ENCODE measurements at regions not wholly inside any gene's neighbourhood (a gene's known extent, or its start where the extent isn't known, plus 50 kb on each side); places are given as distances from the start of the nearest gene placed in this dataset.
A peak's percentile ranks its signal among the peaks of the same experiment; 100 is the strongest.
"Not testable (repeated sequence)": the region's sequence is repeated elsewhere in the genome, so short reads cannot be mapped to it uniquely, and the experiment has no call there.

GRCh38 chr12:9341260-9341585 lies 133.0 kb upstream of the PZP start:
- FAIRE-seq (no peak), DNase-seq (ENCODE audit: low spot score) (no peak)

GRCh38 chr12:9340422-9341259 lies 132.4 kb upstream of the PZP start:
- no peak for FAIRE-seq
- no peak for DNase-seq (ENCODE audit: low spot score)

GRCh38 chr12:9337656-9338055 lies 129.5 kb upstream of the PZP start:
- DNase-seq (ENCODE audit: low spot score) (no peak), FAIRE-seq (no peak)

- not testable (repeated sequence) for FAIRE-seq; DNase-seq (ENCODE audit: low spot score)
Observed at GRCh38 chr12:9336375-9337011, 128.3 kb upstream of the PZP start.

- DNase-seq (ENCODE audit: low spot score) (no peak), FAIRE-seq (no peak)
Observed at GRCh38 chr12:9335867-9336266, 127.7 kb upstream of the PZP start.

- FAIRE-seq, result no peak
Observed at GRCh38 chr12:9334964-9335363, 126.8 kb upstream of the PZP start.

GRCh38 chr12:9334041-9334692 lies 126.0 kb upstream of the PZP start:
- FAIRE-seq (no peak), DNase-seq (ENCODE audit: low spot score) (no peak)

More at GRCh38 chr12:9334964-9335363, 126.8 kb upstream of the PZP start:
- DNase-seq (ENCODE audit: low spot score), result no peak

GRCh38 chr12:9333161-9333560 lies 125.0 kb upstream of the PZP start:
- FAIRE-seq (no peak), DNase-seq (ENCODE audit: low spot score) (no peak)

GRCh38 chr12:9332564-9332963 lies 124.4 kb upstream of the PZP start:
- no peak for FAIRE-seq
- no peak for DNase-seq (ENCODE audit: low spot score)

GRCh38 chr12:9331218-9331626 lies 123.0 kb upstream of the PZP start:
- DNase-seq (ENCODE audit: low spot score) (peak; percentile 27), FAIRE-seq (no peak)

- FAIRE-seq, result no peak
- DNase-seq (ENCODE audit: low spot score), result no peak
Observed at GRCh38 chr12:9329019-9329418, 120.8 kb upstream of the PZP start.

- FAIRE-seq (no peak), DNase-seq (ENCODE audit: low spot score) (no peak)
Observed at GRCh38 chr12:9328065-9328464, 119.9 kb upstream of the PZP start.

- DNase-seq (ENCODE audit: low spot score) (no peak), FAIRE-seq (no peak)
Observed at GRCh38 chr12:9327320-9327719, 119.1 kb upstream of the PZP start.

- DNase-seq (ENCODE audit: low spot score); FAIRE-seq: not testable (repeated sequence)
Observed at GRCh38 chr12:9326849-9327248, 118.7 kb upstream of the PZP start.

- no peak for DNase-seq (ENCODE audit: low spot score)
Observed at GRCh38 chr12:9326085-9326484, 117.9 kb upstream of the PZP start.

GRCh38 chr12:9325471-9325870 lies 117.3 kb upstream of the PZP start:
- FAIRE-seq, result no peak
- DNase-seq (ENCODE audit: low spot score), result no peak

More at GRCh38 chr12:9326085-9326484, 117.9 kb upstream of the PZP start:
- no peak for FAIRE-seq

GRCh38 chr12:9324782-9325181 lies 116.6 kb upstream of the PZP start:
- FAIRE-seq (no peak), DNase-seq (ENCODE audit: low spot score) (no peak)

- FAIRE-seq, result no peak
Observed at GRCh38 chr12:9323144-9323681, 115.0 kb upstream of the PZP start.

GRCh38 chr12:9319842-9320173 lies 111.6 kb upstream of the PZP start:
- DNase-seq (ENCODE audit: low spot score) (no peak), FAIRE-seq (no peak)

More at GRCh38 chr12:9323144-9323681, 115.0 kb upstream of the PZP start:
- DNase-seq (ENCODE audit: low spot score), result no peak

- DNase-seq (ENCODE audit: low spot score) (no peak), FAIRE-seq (no peak)
Observed at GRCh38 chr12:9319044-9319841, 111.0 kb upstream of the PZP start.

GRCh38 chr12:9313479-9313878 lies 105.3 kb upstream of the PZP start:
- DNase-seq (ENCODE audit: low spot score); FAIRE-seq: not testable (repeated sequence)

Measured in RCC 7860 (cell line).